NCI-H1417 (cell line): ENCODE measurements at regions not wholly inside any gene's neighbourhood (a gene's known extent, or its start where the extent isn't known, plus 50 kb on each side); places are given as distances from the start of the nearest gene placed in this dataset.

Experiments
- DNase-seq, 3 experiments: peaks; one replicate each; lab custom pipeline; 2025; lab: John Stamatoyannopoulos, UW

GRCh38 chr9:116080561-116080960 is 73.0 kb upstream of the PAPPA start:
- no peak for DNase-seq

DNA sequence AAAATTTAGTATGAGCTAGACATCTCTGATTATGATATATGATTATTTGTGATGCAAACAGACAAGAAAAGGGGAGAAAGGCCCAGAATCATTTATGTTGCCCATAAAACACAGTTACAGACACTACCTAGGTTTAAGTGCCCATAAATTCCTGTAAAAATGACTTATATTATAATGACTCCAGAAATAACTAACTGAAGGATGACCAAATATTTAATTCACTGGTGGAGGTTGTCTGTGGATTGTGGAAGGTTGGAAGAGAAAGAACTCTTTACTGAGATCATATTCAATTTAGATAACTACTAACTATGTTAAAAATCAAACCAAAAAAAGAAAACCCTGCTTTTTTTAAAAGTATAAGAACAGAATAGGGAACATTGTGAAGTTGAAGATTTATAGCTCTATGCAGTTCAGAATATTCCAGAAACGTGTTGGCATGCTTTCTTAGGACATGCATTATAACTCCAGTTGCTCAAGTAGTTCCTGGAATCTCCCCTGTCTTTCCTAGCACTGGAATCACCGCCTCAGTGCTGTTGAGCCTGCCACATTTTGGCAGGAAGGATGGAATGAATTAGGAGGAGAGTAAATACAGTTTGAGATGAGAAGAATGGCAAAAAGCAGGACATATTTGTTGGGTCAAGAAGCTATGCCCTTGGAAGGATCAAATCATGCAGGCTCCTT is 72.0 kb upstream of the PAPPA start:
- no peak for DNase-seq

DNA sequence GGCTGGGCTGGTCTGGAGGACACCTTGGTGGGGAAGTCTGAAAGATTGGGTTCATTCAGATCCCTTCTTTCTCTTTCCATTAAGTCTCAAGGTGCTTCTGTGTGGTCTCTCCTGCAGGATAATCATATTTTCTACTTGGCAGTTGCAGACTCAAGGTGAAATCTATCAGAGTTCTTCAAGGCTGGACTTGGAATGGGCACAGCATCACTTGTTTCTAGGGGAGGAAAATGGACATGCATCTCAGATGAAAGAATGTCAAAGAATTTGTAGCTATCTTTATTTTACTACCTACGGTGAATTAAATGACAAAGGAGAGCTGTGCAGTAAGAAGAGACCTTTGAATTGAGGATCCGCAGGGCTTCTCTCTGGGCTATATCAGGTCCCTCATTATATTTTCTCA is 69.8 kb upstream of the PAPPA start:
- no peak for DNase-seq

DNA sequence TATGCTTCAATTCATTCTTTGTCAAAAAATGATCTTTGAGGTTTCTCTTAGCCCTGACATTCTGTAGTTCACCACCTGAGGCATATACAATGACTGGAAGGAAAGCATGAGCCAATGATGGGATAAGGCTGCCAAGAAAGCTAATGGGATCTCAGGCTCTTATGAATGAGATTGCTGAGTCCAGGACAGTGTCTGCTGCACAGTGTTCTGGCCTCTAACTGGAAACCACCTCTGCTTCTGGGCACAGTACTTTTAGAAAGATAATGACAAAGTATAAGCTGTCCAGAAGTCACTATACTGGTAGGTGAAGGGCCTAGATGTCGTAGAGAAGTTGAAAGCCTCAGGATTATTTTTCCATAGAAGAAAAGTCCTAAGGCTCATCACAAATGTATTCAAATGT is 69.1 kb upstream of the PAPPA start:
- no peak for DNase-seq

DNA sequence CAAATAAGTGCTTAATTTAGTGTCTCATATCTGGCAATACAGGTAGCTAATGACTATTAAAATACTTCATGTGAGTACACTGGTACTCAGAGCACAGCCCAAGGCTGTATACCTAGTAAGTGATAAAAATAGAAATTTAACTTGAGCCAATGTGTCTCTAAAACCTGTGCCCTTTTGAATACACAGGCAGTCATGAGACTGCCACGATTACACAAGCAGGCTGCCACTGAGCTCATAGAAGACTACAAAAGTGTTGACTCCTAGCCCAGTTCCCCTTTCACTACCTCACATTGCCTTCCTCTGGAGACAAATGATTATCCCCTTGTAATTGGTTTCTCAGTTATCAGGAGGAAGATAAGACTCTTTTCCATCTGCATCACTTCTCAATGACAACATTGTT is 66.3 kb upstream of the PAPPA start:
- DNase-seq, result peak in 2 of 3 experiments; percentile 14 to 71

- peak in 2 of 3 experiments; percentile 12 to 61 for DNase-seq
Observed at GRCh38 chr9:116087751-116088194, 65.8 kb upstream of the PAPPA start.

DNA sequence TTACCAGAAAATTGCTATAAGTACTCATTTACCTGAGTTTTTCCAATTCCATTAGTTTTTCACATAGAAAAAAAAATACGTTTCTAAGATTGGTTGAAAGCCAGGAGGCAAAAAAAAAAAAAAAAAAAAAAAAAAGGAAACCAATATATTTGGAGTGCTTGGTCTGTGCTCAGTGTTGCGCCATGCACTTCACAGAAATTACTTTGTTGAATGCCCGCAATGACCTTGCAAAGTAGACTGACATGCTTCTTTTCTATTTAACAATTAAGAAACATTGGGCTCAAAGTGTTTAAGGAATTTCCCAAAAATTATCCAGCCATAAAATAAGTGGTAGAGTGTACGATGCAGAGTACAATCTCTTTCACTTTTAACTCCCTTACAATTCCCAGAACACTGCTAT is 65.2 kb upstream of the PAPPA start:
- no peak for DNase-seq

DNA sequence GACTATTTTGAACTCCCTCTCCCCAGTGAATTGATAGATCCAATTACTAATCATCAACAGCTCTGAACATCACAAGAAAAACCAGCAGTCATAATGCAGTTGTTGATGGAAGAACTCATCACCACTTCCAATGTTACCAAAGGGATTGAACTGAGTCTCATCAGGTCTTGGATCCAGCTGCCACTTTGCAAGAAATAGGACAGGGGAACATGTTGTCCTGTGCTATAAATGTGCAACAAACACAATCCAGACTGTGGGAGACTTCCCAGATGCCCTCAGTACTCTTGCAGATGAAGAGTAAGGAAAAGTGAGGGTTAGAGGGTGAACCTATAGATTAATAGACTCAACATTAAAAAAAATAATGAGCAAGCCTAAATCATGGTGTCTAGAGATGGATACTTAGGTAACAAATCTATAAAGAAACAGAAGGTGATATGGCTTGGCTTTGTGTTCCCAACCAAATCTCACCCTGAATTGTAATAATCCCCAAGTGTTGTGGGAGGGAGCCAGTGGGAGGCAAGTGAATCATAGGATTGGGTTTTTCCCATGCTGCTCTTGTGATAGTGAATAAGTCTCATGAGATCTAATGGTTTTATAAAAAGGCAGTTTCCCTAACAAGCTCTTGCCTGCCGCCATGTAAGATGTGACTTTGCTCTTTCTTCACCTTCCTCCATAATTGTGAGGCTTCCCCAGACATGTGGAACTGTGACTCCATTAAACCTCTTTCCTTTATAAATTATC is 63.4 kb upstream of the PAPPA start:
- no peak for DNase-seq

DNA sequence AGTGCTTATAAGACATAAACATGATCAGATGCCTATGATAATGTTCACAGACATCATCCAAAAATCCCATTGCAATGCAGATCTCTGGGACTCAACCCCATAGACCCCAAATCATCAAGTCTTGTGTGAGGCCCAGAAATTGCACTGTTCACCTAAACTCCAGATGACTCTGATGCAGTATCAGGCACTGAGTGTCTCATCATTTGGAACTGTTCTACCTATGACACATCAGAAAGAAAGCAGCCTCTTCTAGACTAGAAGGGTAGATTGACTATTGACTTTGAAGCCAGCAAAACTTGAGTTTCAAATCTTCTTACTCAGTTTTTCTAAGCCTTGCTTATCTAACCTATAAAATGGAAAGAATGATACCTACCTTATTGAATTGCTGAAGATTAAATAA is 58.7 kb upstream of the PAPPA start:
- no peak for DNase-seq

- DNase-seq, result no peak
Observed at GRCh38 chr9:116095403-116095802, 58.2 kb upstream of the PAPPA start.

GRCh38 chr9:116096046-116096445 is 57.5 kb upstream of the PAPPA start:
- DNase-seq, result no peak

DNA sequence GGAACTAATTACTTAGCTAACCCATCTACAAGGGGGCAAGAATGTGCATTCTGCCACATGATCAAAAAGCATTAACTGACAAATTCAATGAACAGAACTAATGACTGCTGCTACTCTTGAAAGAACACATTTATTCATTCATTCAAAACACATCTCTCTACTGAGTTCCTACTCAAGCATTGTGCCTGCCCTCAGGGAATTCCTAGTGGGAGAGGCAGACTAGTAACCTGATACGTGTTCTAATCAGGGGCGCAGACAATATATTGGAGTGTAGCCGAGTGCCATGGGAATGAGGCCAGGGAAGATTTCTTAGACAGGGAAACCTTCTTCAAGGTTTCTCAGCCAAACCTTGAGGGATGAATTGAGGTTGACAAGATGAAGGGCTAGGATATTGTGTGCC is 56.7 kb upstream of the PAPPA start:
- peak in 2 of 3 experiments; percentile 0 to 10 for DNase-seq

DNA sequence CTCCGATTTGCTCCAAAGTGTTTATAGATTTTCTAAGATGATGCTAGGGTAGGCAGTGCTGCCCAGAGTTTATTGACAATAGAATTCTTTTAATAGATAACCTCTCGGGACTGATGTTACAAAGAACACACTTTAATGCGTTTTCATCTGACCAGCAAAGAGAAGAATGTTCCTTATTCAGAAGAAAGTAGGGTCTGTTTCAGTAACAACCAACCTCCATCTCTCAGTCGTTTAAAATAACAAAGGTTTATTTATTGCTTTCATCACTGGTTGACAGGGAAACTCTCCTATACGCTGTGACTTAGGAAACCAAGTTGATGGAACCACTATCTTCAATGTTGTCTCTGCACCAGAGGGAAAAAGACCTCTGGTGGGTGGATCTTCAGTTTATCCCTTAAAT is 55.1 kb upstream of the PAPPA start:
- DNase-seq, result no peak

GRCh38 chr9:116099821-116100220 is 53.8 kb upstream of the PAPPA start:
- no peak for DNase-seq

GRCh38 chr9:116100711-116101121 is 52.9 kb upstream of the PAPPA start:
- no peak for DNase-seq

DNA sequence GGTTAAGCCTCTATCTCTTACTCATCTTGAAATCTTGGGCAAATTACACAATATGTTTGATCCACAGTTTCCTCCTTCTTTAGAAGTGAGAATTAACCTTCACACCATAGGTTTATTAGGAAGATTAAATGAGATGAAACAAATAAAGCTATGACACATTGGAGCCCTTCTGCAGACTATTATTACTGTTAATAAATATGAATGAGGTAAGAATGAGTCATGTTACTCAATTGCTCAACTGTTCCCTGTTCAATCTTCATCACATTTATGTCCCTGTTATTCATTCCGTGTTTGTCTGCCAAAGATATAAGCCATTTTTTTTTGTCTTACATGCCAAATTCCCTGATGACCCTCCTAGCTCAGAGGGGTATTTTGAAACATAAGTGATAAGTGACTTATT is 52.1 kb upstream of the PAPPA start:
- no peak for DNase-seq

GRCh38 chr9:116102596-116102995 is 51.0 kb upstream of the PAPPA start:
- DNase-seq, result no peak
